ENCODE measurements at regions not wholly inside any gene's neighbourhood (a gene's known extent, or its start where the extent isn't known, plus 50 kb on each side); places are given as distances from the start of the nearest gene placed in this dataset.

GRCh38 chr7:136325578-136325977 is 348.4 kb upstream of the MTPN start:
- Histone ChIP-seq H3K27me3 (ENCODE audit: insufficient read depth, low read length, poor library complexity, severe bottlenecking) (no peaks in the 10 kb centered on the region), H2AFZ (ENCODE audit: low read length) (no peak overlapping the region), H3K36me3 (ENCODE audit: insufficient read depth, low read length) (no peaks in the 10 kb centered on the region), H4K20me1 (ENCODE audit: insufficient read depth, low read length, poor library complexity, severe bottlenecking) (no peaks in the 10 kb centered on the region), H3K9ac (ENCODE audit: low read depth, low read length, poor library complexity, severe bottlenecking) (no peak overlapping the region), H3K79me2 (ENCODE audit: insufficient read depth, low read length) (no peaks in the 10 kb centered on the region), H3K4me3 (ENCODE audit: low read length, poor library complexity, severe bottlenecking) (no peak overlapping the region), H3F3A (ENCODE audit: low read depth) (no peaks in the 10 kb centered on the region), H3K9me3 (ENCODE audit: insufficient read depth, low read depth, low read length) (no peaks in the 10 kb centered on the region), H3K4me2 (ENCODE audit: low read depth, low read length, poor library complexity, severe bottlenecking) (no peak overlapping the region), H3K4me1 (ENCODE audit: insufficient read depth, low read length, poor library complexity, severe bottlenecking) (no peaks in the 10 kb centered on the region), H3K9me2 (replicated peaks; ENCODE audit: low read depth, low read length) (no peaks in the 10 kb centered on the region)
- TF ChIP-seq CTCF (conservative IDR thresholded peaks at IDR 0.05; ENCODE audit: low read length): no peak
- TF ChIP-seq EZH2phosphoT487 (IDR thresholded peaks at IDR 0.05; ENCODE audit: borderline replicate concordance): no peak

- no peaks in the 10 kb centered on the region for H3K79me2 ChIP-seq (ENCODE audit: insufficient read depth, low read length)
- no peak overlapping the region for H3K9ac ChIP-seq (ENCODE audit: low read depth, low read length, poor library complexity, severe bottlenecking)
- H3K36me3 ChIP-seq (ENCODE audit: insufficient read depth, low read length): no peaks in the 10 kb centered on the region
- H3K9me2 ChIP-seq (replicated peaks; ENCODE audit: low read depth, low read length): no peaks in the 10 kb centered on the region
- no peaks in the 10 kb centered on the region for H3K27me3 ChIP-seq (ENCODE audit: insufficient read depth, low read length, poor library complexity, severe bottlenecking)
- no peaks in the 10 kb centered on the region for H3K9me3 ChIP-seq (ENCODE audit: insufficient read depth, low read depth, low read length)
- no peak overlapping the region for H3K4me2 ChIP-seq (ENCODE audit: low read depth, low read length, poor library complexity, severe bottlenecking)
- no peaks in the 10 kb centered on the region for H3F3A ChIP-seq (ENCODE audit: low read depth)
- H3K4me3 ChIP-seq (ENCODE audit: low read length, poor library complexity, severe bottlenecking): no peak overlapping the region
- no peak for TF ChIP-seq EZH2phosphoT487 (IDR thresholded peaks at IDR 0.05; ENCODE audit: borderline replicate concordance)
- TF ChIP-seq CTCF (conservative IDR thresholded peaks at IDR 0.05; ENCODE audit: low read length): no peak
- no peaks in the 10 kb centered on the region for H4K20me1 ChIP-seq (ENCODE audit: insufficient read depth, low read length, poor library complexity, severe bottlenecking)
- no peaks in the 10 kb centered on the region for H3K4me1 ChIP-seq (ENCODE audit: insufficient read depth, low read length, poor library complexity, severe bottlenecking)
- H2AFZ ChIP-seq (ENCODE audit: low read length): no peak overlapping the region
These were observed 347.9 kb upstream of the MTPN start for GRCh38 chr7:136325027-136325426.

- Histone ChIP-seq H3K9me3 (ENCODE audit: insufficient read depth, low read depth, low read length) (no peaks in the 10 kb centered on the region), H3K36me3 (ENCODE audit: insufficient read depth, low read length) (no peaks in the 10 kb centered on the region), H3K79me2 (ENCODE audit: insufficient read depth, low read length) (no peaks in the 10 kb centered on the region), H4K20me1 (ENCODE audit: insufficient read depth, low read length, poor library complexity, severe bottlenecking) (no peaks in the 10 kb centered on the region), H3K4me3 (ENCODE audit: low read length, poor library complexity, severe bottlenecking) (no peak overlapping the region), H3K9me2 (replicated peaks; ENCODE audit: low read depth, low read length) (no peaks in the 10 kb centered on the region), H3K27me3 (ENCODE audit: insufficient read depth, low read length, poor library complexity, severe bottlenecking) (no peaks in the 10 kb centered on the region), H3K4me2 (ENCODE audit: low read depth, low read length, poor library complexity, severe bottlenecking) (no peak overlapping the region), H3F3A (ENCODE audit: low read depth) (no peaks in the 10 kb centered on the region), H2AFZ (ENCODE audit: low read length) (no peak overlapping the region), H3K4me1 (ENCODE audit: insufficient read depth, low read length, poor library complexity, severe bottlenecking) (no peaks in the 10 kb centered on the region), H3K9ac (ENCODE audit: low read depth, low read length, poor library complexity, severe bottlenecking) (no peak overlapping the region)
- TF ChIP-seq EZH2phosphoT487 (IDR thresholded peaks at IDR 0.05; ENCODE audit: borderline replicate concordance): no peak
- no peak for TF ChIP-seq CTCF (conservative IDR thresholded peaks at IDR 0.05; ENCODE audit: low read length)
These were observed 347.0 kb upstream of the MTPN start for GRCh38 chr7:136324073-136324704.

All from Loucy (cell line).